HepG2 (cell line): ENCODE measurements at regions not wholly inside any gene's neighbourhood (a gene's known extent, or its start where the extent isn't known, plus 50 kb on each side); places are given as distances from the start of the nearest gene placed in this dataset.

ENCODE experiments used
- ATAC-seq: fragments of 200-7000 bp; cut with Tn5 transposase; 3 replicates; pipeline ENCODE4 v1.9.1; 2020; ENCODE audit warnings: mild to moderate bottlenecking, moderate library complexity
- BruUV-seq: library from RNA; stranded (reverse); fragments of 400-500 nt; replicated peaks from 2 replicates; lab custom pipeline; 2021; lab: Mats Ljungman, UMichigan
- CTCF ChIA-PET: fragments of 300-600 bp; formaldehyde crosslinking; extraction: SDS; loops from one replicate; lab custom pipeline; 2021; ENCODE audit warnings: low total read pairs, inconsistent platforms, low intra/inter-chr PET ratio; lab: Yijun Ruan, JAX
- POLR2A ChIA-PET: fragments of 350-600 bp; sonication (Branson Sonifier 250); formaldehyde crosslinking; loops from one replicate; lab custom pipeline; 2020; ENCODE audit warnings: antibody characterized with exemption, inconsistent platforms; lab: Yijun Ruan, JAX
- DNase-seq: peaks from one replicate; pipeline ENCODE4 v3.0.0-alpha.2; 2015; ENCODE audit warnings: low spot score
- FAIRE-seq: peaks from 3 replicates; lab custom pipeline; 2011; peaks lifted over from hg19 to GRCh38; lab: Jason Lieb, UNC
- H2AFZ ChIP-seq: one replicate; pipeline ENCODE4 v1.6.1; 2011; ENCODE audit warnings: low read length, inconsistent platforms
- H3K27ac ChIP-seq: fragments of 300-600 bp; 3 replicates; pipeline ENCODE4 v1.8.0; 2011; ENCODE audit warnings: mixed run types, mild to moderate bottlenecking, mixed read lengths, low read length, inconsistent platforms; ENCODE audit not compliant: insufficient read depth; ENCODE audit errors: extremely low read length
- H3K27me3 ChIP-seq, 2 experiments: fragments of 200-600 bp in 1 of 2; 2 replicates in 1 of 2; 3 replicates in 1 of 2; pipeline versions ENCODE4 v1.6.0 to v1.8.0; 2011; ENCODE audit warnings: low read length in 2 of 2, mild to moderate bottlenecking in 2 of 2, moderate library complexity in 2 of 2, inconsistent platforms in 1 of 2; ENCODE audit not compliant: insufficient read depth in 2 of 2, control insufficient read depth in 1 of 2
- H3K36me3 ChIP-seq, 2 experiments: fragments of 200-600 bp in 1 of 2; replicated peaks in 1 of 2; 2 replicates in 1 of 2; 3 replicates in 1 of 2; pipeline versions ENCODE4 v1.5.1 to v1.8.0; 2011; ENCODE audit warnings: low read length in 2 of 2, inconsistent platforms in 1 of 2; ENCODE audit not compliant: insufficient read depth in 2 of 2, control insufficient read depth in 1 of 2
- H3K4me1 ChIP-seq: 2 replicates; pipeline ENCODE4 v1.5.1; 2012; ENCODE audit warnings: low read length, inconsistent platforms; ENCODE audit not compliant: insufficient read depth
- H3K4me2 ChIP-seq: 2 replicates; pipeline ENCODE4 v1.6.0; 2011; ENCODE audit warnings: low read depth, low read length, inconsistent platforms
- H3K4me3 ChIP-seq, 3 experiments: fragments of 200-600 bp in 1 of 3; sonication (generic), shearing (Covaris generic) in 1 of 3; replicated peaks in 1 of 3; 2 replicates each; pipeline ENCODE4 v1.5.1; 2011 to 2016; ENCODE audit warnings: low read length in 3 of 3, inconsistent platforms in 2 of 3, low read depth in 2 of 3, mild to moderate bottlenecking in 2 of 3, control low read depth in 1 of 3, mixed read lengths in 1 of 3; ENCODE audit not compliant: insufficient read depth in 1 of 3
- H3K79me2 ChIP-seq: one replicate; pipeline ENCODE4 v1.6.1; 2011; ENCODE audit warnings: low read length, inconsistent platforms; ENCODE audit not compliant: insufficient read depth
- H3K9ac ChIP-seq: 2 replicates; pipeline ENCODE4 v1.6.0; 2011; ENCODE audit warnings: mild to moderate bottlenecking, low read depth, low read length, inconsistent platforms; ENCODE audit not compliant: insufficient read depth
- H3K9me3 ChIP-seq: 2 replicates; pipeline ENCODE4 v1.5.1; 2012; ENCODE audit warnings: mild to moderate bottlenecking, low read length
- H4K20me1 ChIP-seq: 2 replicates; pipeline ENCODE4 v1.6.0; 2011; ENCODE audit warnings: inconsistent platforms, mild to moderate bottlenecking, low read length, moderate library complexity; ENCODE audit not compliant: insufficient read depth
- AKAP8 ChIP-seq: sonication (generic); formaldehyde crosslinking; IDR thresholded peaks from 2 replicates; pipeline ENCODE4 v1.5.1; 2020; ENCODE audit warnings: mild to moderate bottlenecking, missing genetic modification reagents
- ISX ChIP-seq: sonication (generic); formaldehyde crosslinking; conservative IDR thresholded peaks from 2 replicates; pipeline ENCODE4 v1.5.0; 2020; ENCODE audit warnings: missing genetic modification reagents
- NCOR1 ChIP-seq: fragments of 200-600 bp; sonication (generic); IDR thresholded peaks from 2 replicates; pipeline ENCODE4 v1.7.0; 2017; ENCODE audit warnings: antibody characterized with exemption, low read length, borderline replicate concordance
- SIX1 ChIP-seq: sonication (generic); formaldehyde crosslinking; IDR thresholded peaks from 2 replicates; pipeline ENCODE4 v1.4.0; 2020; ENCODE audit warnings: missing genetic modification reagents, borderline replicate concordance
- USF2 ChIP-seq, 2 experiments: sonication (generic) in 1 of 2; formaldehyde crosslinking in 1 of 2; IDR thresholded peaks; 2 replicates each; pipeline versions ENCODE4 v1.5.1 to v1.6.1; 2011 to 2020; ENCODE audit warnings: borderline replicate concordance in 1 of 2, low read depth in 1 of 2, low read length in 1 of 2, mild to moderate bottlenecking in 1 of 2, missing genetic modification reagents in 1 of 2, moderate library complexity in 1 of 2
- ZBTB42 ChIP-seq: sonication (generic); formaldehyde crosslinking; IDR thresholded peaks from 2 replicates; pipeline ENCODE4 v1.5.0; 2020; ENCODE audit warnings: mild to moderate bottlenecking, missing genetic modification reagents
- ZFY ChIP-seq: sonication (generic); formaldehyde crosslinking; IDR thresholded peaks from 2 replicates; pipeline ENCODE4 v1.4.0; 2020; ENCODE audit warnings: missing genetic modification reagents
- ZNF460 ChIP-seq: sonication (generic); formaldehyde crosslinking; IDR thresholded peaks from 2 replicates; pipeline ENCODE4 v1.5.1; 2020; ENCODE audit warnings: missing genetic modification reagents, mild to moderate bottlenecking, borderline replicate concordance
- ZNF850 ChIP-seq: sonication (generic); formaldehyde crosslinking; conservative IDR thresholded peaks from 2 replicates; pipeline ENCODE4 v1.9.0; 2021; ENCODE audit warnings: mild to moderate bottlenecking, missing genetic modification reagents
- WGBS: methylation state at CpG from one replicate; pipeline ENCODE4 v1.1.6; 2017; ENCODE audit warnings: low lambda C conversion rate; 5-methylcytosine and 5-hydroxymethylcytosine counted together
- in situ Hi-C: cut with HindIII; loops from 2 replicates; pipeline ENCODE4 v1.10.0; 2017; ENCODE audit warnings: low pct_unique_long_range_greater_than_20kb; ENCODE audit not compliant: extremely low pct_ligation_motif_present
- intact Hi-C: fragments of 100-400 bp; cut with micrococcal nuclease; formaldehyde crosslinking; loops from one replicate; pipeline ENCODE4 v1.10.0; 2022; ENCODE audit not compliant: unreplicated experiment
- TF ChIP-seq, protein P1 (sequence below): sonication (generic); formaldehyde crosslinking; IDR thresholded peaks from 2 replicates; pipeline ENCODE4 v1.5.1; 2020; ENCODE audit warnings: missing genetic modification reagents, mild to moderate bottlenecking, borderline replicate concordance

DNA sequence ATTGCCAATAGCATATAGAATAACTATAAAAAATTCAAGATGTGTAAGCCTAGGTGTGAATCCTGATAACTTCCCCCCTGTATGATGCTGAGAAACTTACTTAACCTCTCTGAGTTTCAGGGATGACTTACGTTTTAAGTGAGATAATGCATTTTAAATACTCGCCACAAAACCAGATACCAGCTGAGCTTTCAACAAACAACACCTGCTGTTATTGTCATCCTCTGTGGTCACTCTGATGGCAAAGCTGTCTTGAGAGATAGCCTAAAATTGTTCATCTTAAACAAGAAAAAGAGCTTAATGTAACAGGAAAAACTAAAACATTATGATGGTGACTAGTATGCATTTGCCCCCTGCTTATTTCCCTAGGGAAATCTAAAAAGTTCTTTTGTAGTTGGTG is 131.5 kb downstream of the RAD51AP2 start:
- Histone ChIP-seq H3K9ac (no peak overlapping the region), H3K4me2 (no peak overlapping the region), H4K20me1 (no peaks in the 10 kb centered on the region), H3K36me3 (no peaks in the 10 kb centered on the region), H3K79me2 (no peaks in the 10 kb centered on the region), H3K27me3 (no peaks in the 10 kb centered on the region), H3K4me3 (no peak overlapping the region)
- in situ Hi-C loops: no loop called here
- FAIRE-seq (no peak), ATAC-seq (no peak), DNase-seq (no peak)
- POLR2A ChIA-PET: no interaction called here
- no TSS peak for BruUV-seq
- TF ChIP-seq, protein P1, sequence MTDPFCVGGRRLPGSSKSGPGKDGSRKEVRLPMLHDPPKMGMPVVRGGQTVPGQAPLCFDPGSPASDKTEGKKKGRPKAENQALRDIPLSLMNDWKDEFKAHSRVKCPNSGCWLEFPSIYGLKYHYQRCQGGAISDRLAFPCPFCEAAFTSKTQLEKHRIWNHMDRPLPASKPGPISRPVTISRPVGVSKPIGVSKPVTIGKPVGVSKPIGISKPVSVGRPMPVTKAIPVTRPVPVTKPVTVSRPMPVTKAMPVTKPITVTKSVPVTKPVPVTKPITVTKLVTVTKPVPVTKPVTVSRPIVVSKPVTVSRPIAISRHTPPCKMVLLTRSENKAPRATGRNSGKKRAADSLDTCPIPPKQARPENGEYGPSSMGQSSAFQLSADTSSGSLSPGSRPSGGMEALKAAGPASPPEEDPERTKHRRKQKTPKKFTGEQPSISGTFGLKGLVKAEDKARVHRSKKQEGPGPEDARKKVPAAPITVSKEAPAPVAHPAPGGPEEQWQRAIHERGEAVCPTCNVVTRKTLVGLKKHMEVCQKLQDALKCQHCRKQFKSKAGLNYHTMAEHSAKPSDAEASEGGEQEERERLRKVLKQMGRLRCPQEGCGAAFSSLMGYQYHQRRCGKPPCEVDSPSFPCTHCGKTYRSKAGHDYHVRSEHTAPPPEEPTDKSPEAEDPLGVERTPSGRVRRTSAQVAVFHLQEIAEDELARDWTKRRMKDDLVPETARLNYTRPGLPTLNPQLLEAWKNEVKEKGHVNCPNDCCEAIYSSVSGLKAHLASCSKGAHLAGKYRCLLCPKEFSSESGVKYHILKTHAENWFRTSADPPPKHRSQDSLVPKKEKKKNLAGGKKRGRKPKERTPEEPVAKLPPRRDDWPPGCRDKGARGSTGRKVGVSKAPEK: no peak
- TF ChIP-seq AKAP8 (CRISPR knock-in tag) (no peak), USF2 (IDR thresholded peaks at IDR 0.05; ENCODE audit: low read depth, low read length) (no peak), USF2 (CRISPR knock-in tag; IDR thresholded peaks at IDR 0.05; ENCODE audit: borderline replicate concordance) (no peak), ZBTB42 (no peak), NCOR1 (no peak), ZNF460 (no peak), ZNF850 (CRISPR knock-in tag) (no peak), SIX1 (no peak), ZFY (CRISPR knock-in tag) (no peak), ISX (CRISPR knock-in tag) (no peak)
- TF ChIP-seq, all 625 proteins: peak for 0
- Histone ChIP-seq H3K4me1 (no peaks in the 10 kb centered on the region), H3K9me3 (no peaks in the 10 kb centered on the region), H3K27ac (no peak overlapping the region), H2AFZ (no peak overlapping the region)
- CTCF ChIA-PET: no interaction called here
- WGBS: 28% methylated on average over 2 of the region's 2 CpGs
- intact Hi-C loops: no loop called here
